Spinal cord (tissue), 9 donors: ENCODE measurements at regions not wholly inside any gene's neighbourhood (a gene's known extent, or its start where the extent isn't known, plus 50 kb on each side); places are given as distances from the start of the nearest gene placed in this dataset.

Experiments used
- DNase-seq, 6 donors: peaks; one replicate each; pipeline versions ENCODE4 v3.0.0 to v3.0.0-alpha.2; 2013 to 2015; ENCODE audit warnings: low spot score in 6 of 6, low read depth in 4 of 6
- H3K27ac ChIP-seq: one replicate; pipeline ENCODE4 v1.5.1; 2013; ENCODE audit warnings: low read depth, low read length, control low read depth
- H3K27me3 ChIP-seq: one replicate; pipeline ENCODE4 v1.6.1; 2013; ENCODE audit warnings: low read length; ENCODE audit not compliant: control insufficient read depth, insufficient read depth
- H3K36me3 ChIP-seq: one replicate; pipeline ENCODE4 v1.6.1; 2013; ENCODE audit warnings: low read length; ENCODE audit not compliant: control insufficient read depth, insufficient read depth
- H3K4me1 ChIP-seq: one replicate; pipeline ENCODE4 v1.6.1; 2013; ENCODE audit warnings: low read length; ENCODE audit not compliant: control insufficient read depth, insufficient read depth
- H3K4me3 ChIP-seq: one replicate; pipeline ENCODE4 v1.5.1; 2013; ENCODE audit warnings: low read depth, low read length, control low read depth
- H3K9me3 ChIP-seq: one replicate; pipeline ENCODE4 v1.6.1; 2013; ENCODE audit warnings: low read length; ENCODE audit not compliant: control insufficient read depth, insufficient read depth
- WGBS: methylation state at CpG from one replicate; pipeline ENCODE4 v1.1.5; 2013; ENCODE audit warnings: missing lambda C conversion rate; ENCODE audit not compliant: insufficient coverage; 5-methylcytosine and 5-hydroxymethylcytosine counted together
- donor health status: healthy.

GRCh38 chr5:155974369-155974768 is 352.6 kb upstream of the SGCD start:
- H3K27me3 ChIP-seq: no peaks in the 10 kb centered on the region
- 100% methylated on average over 2 of the region's 2 CpGs for WGBS

GRCh38 chr5:155978850-155979249 is 348.1 kb upstream of the SGCD start:
- no peaks in the 10 kb centered on the region for H3K27me3 ChIP-seq
- WGBS: 33% methylated on average over 1 of the region's 3 CpGs
- H3K4me3 ChIP-seq: no peak overlapping the region
- no peaks in the 10 kb centered on the region for H3K36me3 ChIP-seq
- peak in 2 of 6 donors; percentile 60 to 83 for DNase-seq
- H3K9me3 ChIP-seq: no peaks in the 10 kb centered on the region
- no peak overlapping the region for H3K27ac ChIP-seq
- H3K4me1 ChIP-seq: no peaks in the 10 kb centered on the region

More at GRCh38 chr5:155974369-155974768, 352.6 kb upstream of the SGCD start:
- no peaks in the 10 kb centered on the region for H3K9me3 ChIP-seq
- no peak overlapping the region for H3K4me3 ChIP-seq
- H3K4me1 ChIP-seq: no peaks in the 10 kb centered on the region
- H3K36me3 ChIP-seq: no peaks in the 10 kb centered on the region
- H3K27ac ChIP-seq: no peak overlapping the region
- DNase-seq: no peak

- Histone ChIP-seq H3K27me3 (no peaks in the 10 kb centered on the region), H3K4me1 (no peaks in the 10 kb centered on the region), H3K27ac (no peak overlapping the region), H3K9me3 (no peaks in the 10 kb centered on the region), H3K36me3 (no peaks in the 10 kb centered on the region), H3K4me3 (no peak overlapping the region)
- DNase-seq: no peak
- 80% methylated on average over 1 of the region's 3 CpGs for WGBS
Observed at GRCh38 chr5:155982354-155982753, 344.6 kb upstream of the SGCD start.

GRCh38 chr5:155983954-155984353 is 343.0 kb upstream of the SGCD start:
- WGBS: 83% methylated on average over 1 of the region's 3 CpGs
- no peak for DNase-seq

GRCh38 chr5:155987265-155987810 is 339.6 kb upstream of the SGCD start:
- DNase-seq: peak in 1 of 6 donors; percentile 49
- no peak overlapping the region for H3K27ac ChIP-seq
- no peaks in the 10 kb centered on the region for H3K27me3 ChIP-seq
- H3K9me3 ChIP-seq: no peaks in the 10 kb centered on the region
- H3K36me3 ChIP-seq: no peaks in the 10 kb centered on the region
- no peaks in the 10 kb centered on the region for H3K4me1 ChIP-seq
- H3K4me3 ChIP-seq: no peak overlapping the region
- 65% methylated on average over 2 of the region's 5 CpGs for WGBS

More at GRCh38 chr5:155983954-155984353, 343.0 kb upstream of the SGCD start:
- Histone ChIP-seq H3K4me3 (no peak overlapping the region), H3K27me3 (no peaks in the 10 kb centered on the region), H3K4me1 (no peaks in the 10 kb centered on the region), H3K9me3 (no peaks in the 10 kb centered on the region), H3K36me3 (no peaks in the 10 kb centered on the region), H3K27ac (no peak overlapping the region)

- Histone ChIP-seq H3K27me3 (no peaks in the 10 kb centered on the region), H3K4me3 (no peak overlapping the region), H3K4me1 (no peaks in the 10 kb centered on the region), H3K36me3 (no peaks in the 10 kb centered on the region), H3K9me3 (no peaks in the 10 kb centered on the region), H3K27ac (no peak overlapping the region)
- WGBS: no CpG with 5 or more reads among the region's 1 CpG
- DNase-seq: peak in 1 of 6 donors; percentile 66
Observed at GRCh38 chr5:155989879-155990278, 337.1 kb upstream of the SGCD start.

GRCh38 chr5:155996123-155996522 is 330.8 kb upstream of the SGCD start:
- Histone ChIP-seq H3K27ac (no peak overlapping the region), H3K36me3 (no peaks in the 10 kb centered on the region), H3K4me3 (no peak overlapping the region), H3K4me1 (no peaks in the 10 kb centered on the region), H3K9me3 (no peaks in the 10 kb centered on the region), H3K27me3 (no peaks in the 10 kb centered on the region)
- DNase-seq: no peak
- no CpG with 5 or more reads among the region's 5 CpGs for WGBS

- H3K4me3 ChIP-seq: no peak overlapping the region
- no peaks in the 10 kb centered on the region for H3K36me3 ChIP-seq
- H3K9me3 ChIP-seq: no peaks in the 10 kb centered on the region
- no peak overlapping the region for H3K27ac ChIP-seq
- H3K27me3 ChIP-seq: no peaks in the 10 kb centered on the region
- no CpG with 5 or more reads among the region's 2 CpGs for WGBS
- no peaks in the 10 kb centered on the region for H3K4me1 ChIP-seq
- DNase-seq: no peak
Observed at GRCh38 chr5:155998257-155998656, 328.7 kb upstream of the SGCD start.

GRCh38 chr5:156000115-156000514 is 326.8 kb upstream of the SGCD start:
- Histone ChIP-seq H3K4me3 (no peak overlapping the region), H3K4me1 (peaks cover 3% of the 10 kb centered on the region), H3K36me3 (no peaks in the 10 kb centered on the region), H3K27me3 (no peaks in the 10 kb centered on the region), H3K9me3 (no peaks in the 10 kb centered on the region), H3K27ac (no peak overlapping the region)
- DNase-seq: no peak
- no CpG with 5 or more reads among the region's 1 CpG for WGBS

GRCh38 chr5:156004754-156005153 is 322.2 kb upstream of the SGCD start:
- Histone ChIP-seq H3K4me3 (no peak overlapping the region), H3K27me3 (no peaks in the 10 kb centered on the region), H3K9me3 (peaks cover 4% of the 10 kb centered on the region), H3K27ac (no peak overlapping the region), H3K4me1 (peaks cover 3% of the 10 kb centered on the region), H3K36me3 (no peaks in the 10 kb centered on the region)
- 92% methylated on average over 3 of the region's 6 CpGs for WGBS
- DNase-seq: no peak
